HEK293T (cell line): ENCODE measurements at regions not wholly inside any gene's neighbourhood (a gene's known extent, or its start where the extent isn't known, plus 50 kb on each side); places are given as distances from the start of the nearest gene placed in this dataset.

ENCODE experiments used
- BHLHE40 ChIP-seq: fragments of 450-650 bp; IDR thresholded peaks from 2 replicates; pipeline ENCODE4 v1.6.1; 2016; ENCODE audit warnings: mild to moderate bottlenecking, moderate library complexity, borderline replicate concordance
- FOXA1 ChIP-seq: fragments of 450-650 bp; IDR thresholded peaks from 2 replicates; pipeline ENCODE4 v1.6.1; 2016; ENCODE audit warnings: mild to moderate bottlenecking
- FOXM1 ChIP-seq: fragments of 450-650 bp; IDR thresholded peaks from 2 replicates; pipeline ENCODE4 v1.6.1; 2017; ENCODE audit warnings: mild to moderate bottlenecking, borderline replicate concordance
- LEF1 ChIP-seq: fragments of 450-650 bp; IDR thresholded peaks from 2 replicates; pipeline ENCODE4 v1.6.1; 2017; ENCODE audit warnings: mild to moderate bottlenecking, borderline replicate concordance
- SP1 ChIP-seq: fragments of 450-650 bp; IDR thresholded peaks from 2 replicates; pipeline ENCODE4 v1.6.1; 2017
- TF ChIP-seq, protein P1 (sequence below): fragments of 450-650 bp; IDR thresholded peaks from 2 replicates; pipeline ENCODE4 v1.6.1; 2016

DNA sequence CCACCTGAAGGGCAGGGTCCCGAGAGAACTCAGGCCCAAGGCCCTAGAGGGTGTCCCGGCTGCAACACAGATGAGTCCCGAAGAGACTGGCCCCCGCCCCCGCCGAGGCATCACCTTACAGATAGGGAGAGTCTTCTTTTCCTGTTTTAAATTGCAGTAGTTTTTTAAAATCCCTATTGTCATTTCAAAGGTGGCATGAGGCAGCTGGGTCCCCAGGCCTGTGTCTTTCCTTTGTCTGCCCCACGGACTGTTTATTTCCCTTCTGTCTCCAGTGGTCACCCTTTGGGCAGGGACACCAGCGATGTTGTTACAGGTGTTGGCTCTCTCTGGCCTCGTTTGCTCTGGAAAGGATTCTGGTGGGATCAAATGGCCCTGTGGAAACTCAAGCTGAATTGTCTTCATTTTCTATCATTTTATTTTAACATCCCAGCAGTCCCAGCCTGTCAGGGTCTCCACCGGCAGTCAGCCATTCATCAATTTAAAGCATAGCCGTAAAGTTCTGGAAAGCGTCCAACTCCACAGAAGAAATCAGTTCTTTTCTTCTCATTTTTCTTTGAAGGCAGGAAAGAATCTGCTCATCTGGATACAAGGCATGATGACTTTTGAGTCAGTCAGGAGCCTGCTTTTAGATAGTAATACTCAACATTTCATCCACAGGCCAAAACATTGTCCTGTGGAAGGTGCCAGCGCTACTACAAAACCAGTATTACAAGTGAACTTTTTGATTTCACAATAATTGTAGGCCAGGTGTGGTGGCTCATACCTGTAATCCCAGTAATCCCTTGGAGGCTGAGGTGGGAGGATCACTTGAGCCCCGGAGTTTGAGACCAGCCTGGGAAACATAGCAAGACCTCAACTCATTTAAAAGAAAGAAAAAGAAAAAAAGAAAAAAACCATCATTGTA, 96.2 kb downstream of the HES1 start:
- TF ChIP-seq SP1 (no peak), FOXA1 (no peak), LEF1 (no peak), BHLHE40 (no peak), FOXM1 (no peak)
- TF ChIP-seq, protein P1, sequence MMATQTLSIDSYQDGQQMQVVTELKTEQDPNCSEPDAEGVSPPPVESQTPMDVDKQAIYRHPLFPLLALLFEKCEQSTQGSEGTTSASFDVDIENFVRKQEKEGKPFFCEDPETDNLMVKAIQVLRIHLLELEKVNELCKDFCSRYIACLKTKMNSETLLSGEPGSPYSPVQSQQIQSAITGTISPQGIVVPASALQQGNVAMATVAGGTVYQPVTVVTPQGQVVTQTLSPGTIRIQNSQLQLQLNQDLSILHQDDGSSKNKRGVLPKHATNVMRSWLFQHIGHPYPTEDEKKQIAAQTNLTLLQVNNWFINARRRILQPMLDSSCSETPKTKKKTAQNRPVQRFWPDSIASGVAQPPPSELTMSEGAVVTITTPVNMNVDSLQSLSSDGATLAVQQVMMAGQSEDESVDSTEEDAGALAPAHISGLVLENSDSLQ, result peak; percentile 59; the same call in 1 of the 2 replicates
